Activated naive CD8-positive, alpha-beta T cell treated with anti-CD3 and anti-CD28 coated beads for 36 hours (primary cell): ENCODE measurements at regions not wholly inside any gene's neighbourhood (a gene's known extent, or its start where the extent isn't known, plus 50 kb on each side); places are given as distances from the start of the nearest gene placed in this dataset.

Experiments used
- DNase-seq: peaks from one replicate; pipeline ENCODE4 v3.0.0; 2021
- H3K27ac Mint-ChIP-seq: one replicate; pipeline ENCODE4 v1.8.0; 2022; ENCODE audit warnings: mild to moderate bottlenecking, moderate library complexity, mixed read lengths
- H3K27me3 Mint-ChIP-seq: one replicate; pipeline ENCODE4 v1.8.0; 2022; ENCODE audit warnings: mild to moderate bottlenecking, mixed read lengths
- H3K36me3 Mint-ChIP-seq: one replicate; pipeline ENCODE4 v1.8.0; 2021; ENCODE audit warnings: mild to moderate bottlenecking, mixed read lengths
- H3K4me1 Mint-ChIP-seq: one replicate; pipeline ENCODE4 v1.8.0; 2021; ENCODE audit warnings: mixed read lengths
- H3K4me3 Mint-ChIP-seq: one replicate; pipeline ENCODE4 v1.8.0; 2022; ENCODE audit warnings: mild to moderate bottlenecking, moderate library complexity, mixed read lengths
- H3K9me3 Mint-ChIP-seq: one replicate; pipeline ENCODE4 v1.8.0; 2022; ENCODE audit warnings: mixed read lengths

- no peaks in the 10 kb centered on the region for H3K9me3 Mint-ChIP-seq
- no peaks in the 10 kb centered on the region for H3K4me1 Mint-ChIP-seq
- H3K27me3 Mint-ChIP-seq, result peaks cover 4% of the 10 kb centered on the region
- H3K36me3 Mint-ChIP-seq, result no peaks in the 10 kb centered on the region
- H3K27ac Mint-ChIP-seq, result no peak overlapping the region
- DNase-seq, result no peak
- H3K4me3 Mint-ChIP-seq, result no peak overlapping the region
Measured at GRCh38 chr15:47496343-47497185, 220.7 kb upstream of the SEMA6D start.

DNA sequence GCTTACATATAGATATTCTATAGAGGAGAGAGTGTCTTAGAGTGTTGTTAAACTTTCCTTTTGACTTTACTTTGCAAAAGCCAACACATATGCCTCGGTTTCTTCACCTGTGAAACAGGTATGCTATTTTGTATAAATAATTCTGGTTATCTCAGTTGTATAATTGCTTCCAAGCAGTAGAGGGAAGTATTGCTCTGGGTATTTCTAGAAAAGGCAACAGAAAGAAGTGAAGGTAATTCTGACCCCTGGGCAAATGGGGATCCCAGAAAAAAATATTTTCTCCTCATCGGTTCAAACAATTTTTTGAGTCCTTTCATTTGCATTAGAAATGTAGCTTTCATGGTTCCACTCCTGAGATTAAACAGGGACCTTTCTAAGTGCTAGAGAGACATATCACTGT is 216.5 kb upstream of the SEMA6D start:
- Mint-ChIP-seq H3K27ac (no peak overlapping the region), H3K9me3 (no peaks in the 10 kb centered on the region), H3K4me3 (no peak overlapping the region), H3K36me3 (no peaks in the 10 kb centered on the region), H3K27me3 (peaks cover 17% of the 10 kb centered on the region), H3K4me1 (peaks cover 1% of the 10 kb centered on the region)
- DNase-seq, result no peak

DNA sequence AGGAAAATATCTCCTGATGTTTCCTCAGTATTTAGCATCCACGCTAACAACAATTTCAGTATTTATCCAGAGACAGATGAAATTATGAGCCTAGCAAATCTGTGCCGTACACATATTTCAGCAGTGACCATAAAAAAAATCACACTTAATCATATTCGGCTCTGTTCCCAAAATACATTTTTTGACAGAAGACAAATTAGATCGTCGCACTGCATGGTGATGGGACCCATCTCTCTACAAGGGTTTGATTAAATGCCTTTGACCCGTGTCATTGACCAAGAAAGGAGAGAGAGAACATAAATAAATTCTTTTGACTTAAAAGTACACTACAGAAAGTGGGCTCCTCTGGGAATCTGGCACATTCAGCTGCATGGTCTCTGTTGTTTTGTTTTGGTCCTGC is 215.3 kb upstream of the SEMA6D start:
- Mint-ChIP-seq H3K36me3 (no peaks in the 10 kb centered on the region), H3K9me3 (no peaks in the 10 kb centered on the region), H3K27ac (no peak overlapping the region), H3K4me1 (peaks cover 1% of the 10 kb centered on the region), H3K4me3 (no peak overlapping the region), H3K27me3 (peaks cover 17% of the 10 kb centered on the region)
- DNase-seq, result no peak

DNA sequence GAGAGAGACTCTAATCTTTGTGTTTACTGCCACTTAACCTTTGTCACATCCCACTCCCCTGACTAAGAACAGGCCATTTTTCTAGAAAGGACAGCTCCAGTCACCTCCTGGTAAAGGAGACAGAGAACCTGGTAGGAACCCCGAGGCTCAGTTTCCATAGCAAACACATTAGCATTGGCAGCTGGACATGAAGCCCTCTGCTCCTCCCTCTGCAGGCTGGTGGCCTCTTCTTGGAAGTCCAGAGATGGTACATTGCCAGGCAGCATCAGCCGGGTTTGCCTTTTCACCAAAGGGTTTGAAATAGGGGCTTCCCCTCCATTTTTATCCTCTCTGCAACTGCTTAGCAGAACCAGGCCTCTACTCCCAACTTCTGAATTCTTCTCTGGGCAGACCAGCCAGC is 213.4 kb upstream of the SEMA6D start:
- H3K27ac Mint-ChIP-seq, result no peak overlapping the region
- peaks cover 17% of the 10 kb centered on the region for H3K27me3 Mint-ChIP-seq
- H3K9me3 Mint-ChIP-seq, result no peaks in the 10 kb centered on the region
- peaks cover 1% of the 10 kb centered on the region for H3K4me1 Mint-ChIP-seq
- no peak for DNase-seq
- no peak overlapping the region for H3K4me3 Mint-ChIP-seq
- no peaks in the 10 kb centered on the region for H3K36me3 Mint-ChIP-seq

DNA sequence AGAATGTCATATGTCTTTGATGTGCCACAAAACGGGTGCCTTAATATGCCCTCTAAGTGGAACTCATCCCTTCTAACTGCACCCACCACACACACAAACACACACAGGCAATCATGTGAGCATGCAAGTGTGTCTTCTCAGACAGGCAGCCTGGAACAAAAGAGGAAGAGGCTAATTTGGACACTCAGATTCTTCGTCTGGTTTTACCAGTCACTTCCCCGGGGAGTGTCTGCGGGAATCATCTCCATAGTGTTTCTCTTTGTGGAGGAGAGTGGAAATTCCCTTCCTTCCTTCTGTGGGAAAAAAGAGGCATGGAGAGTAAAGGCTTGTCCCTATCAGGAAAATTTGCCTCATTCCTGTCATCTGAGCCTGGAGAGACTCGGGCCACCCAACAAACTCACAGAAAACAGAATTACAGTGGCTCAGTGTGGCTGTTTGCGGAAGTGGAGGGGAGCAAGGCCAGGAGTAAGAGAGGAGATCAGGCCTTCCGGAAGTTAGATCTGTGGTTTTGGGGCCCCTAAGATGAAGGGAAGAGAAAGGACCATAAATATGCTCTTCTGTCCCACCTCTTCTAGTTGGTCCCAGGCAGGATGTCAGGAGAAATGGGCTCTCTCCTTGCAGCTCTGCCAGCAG is 212.6 kb upstream of the SEMA6D start:
- Mint-ChIP-seq H3K27me3 (peaks cover 16% of the 10 kb centered on the region), H3K4me1 (peaks cover 1% of the 10 kb centered on the region), H3K36me3 (no peaks in the 10 kb centered on the region), H3K4me3 (no peak overlapping the region), H3K9me3 (no peaks in the 10 kb centered on the region), H3K27ac (no peak overlapping the region)
- DNase-seq, result no peak

GRCh38 chr15:47505712-47506328 is 211.5 kb upstream of the SEMA6D start:
- H3K36me3 Mint-ChIP-seq, result no peaks in the 10 kb centered on the region

GRCh38 chr15:47506329-47507100 is 210.8 kb upstream of the SEMA6D start:
- no peaks in the 10 kb centered on the region for H3K36me3 Mint-ChIP-seq
- DNase-seq, result no peak
- no peaks in the 10 kb centered on the region for H3K9me3 Mint-ChIP-seq
- H3K4me1 Mint-ChIP-seq, result peaks cover 1% of the 10 kb centered on the region
- peaks cover 13% of the 10 kb centered on the region for H3K27me3 Mint-ChIP-seq
- H3K27ac Mint-ChIP-seq, result no peak overlapping the region
- no peak overlapping the region for H3K4me3 Mint-ChIP-seq

More at GRCh38 chr15:47505712-47506328, 211.5 kb upstream of the SEMA6D start:
- H3K27me3 Mint-ChIP-seq, result peaks cover 13% of the 10 kb centered on the region
- H3K4me1 Mint-ChIP-seq, result peaks cover 1% of the 10 kb centered on the region
- H3K27ac Mint-ChIP-seq, result no peak overlapping the region
- no peaks in the 10 kb centered on the region for H3K9me3 Mint-ChIP-seq
- DNase-seq, result no peak
- no peak overlapping the region for H3K4me3 Mint-ChIP-seq

DNA sequence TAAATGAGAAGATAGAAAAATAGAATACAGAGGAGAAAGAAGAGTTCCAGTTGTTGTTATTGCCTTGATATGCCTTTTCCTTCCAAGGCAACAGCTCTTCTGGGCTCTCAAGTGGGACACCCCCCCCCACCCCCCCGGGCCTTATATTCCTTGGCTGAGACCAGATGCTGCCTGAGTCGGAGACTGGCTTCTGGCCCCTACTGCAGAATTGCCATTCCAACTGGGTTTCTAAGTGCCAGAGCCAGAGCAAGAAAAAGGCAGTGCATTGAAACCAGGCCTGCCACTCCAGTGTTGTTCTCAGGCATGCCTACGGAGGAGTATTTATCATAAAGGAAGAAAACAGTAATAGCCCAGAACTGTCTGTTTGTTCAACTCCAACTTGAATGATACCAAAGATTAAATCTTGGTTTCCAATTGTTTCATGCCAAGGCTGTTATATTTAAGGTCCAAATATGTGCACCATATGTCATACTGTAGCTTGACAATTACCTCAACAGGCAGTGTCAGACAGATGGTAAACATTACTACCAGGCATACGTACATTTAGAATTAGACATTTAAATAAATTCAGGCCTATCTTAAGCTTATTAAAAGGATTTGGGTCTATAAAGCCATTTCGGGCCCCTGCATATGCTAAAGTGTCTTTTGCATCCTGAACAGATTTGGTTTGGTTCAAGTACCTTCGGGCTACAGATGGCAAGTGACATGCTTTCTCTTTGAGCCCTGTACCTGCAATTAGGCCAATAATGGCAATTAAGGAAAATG is 209.9 kb upstream of the SEMA6D start:
- Mint-ChIP-seq H3K27ac (no peak overlapping the region), H3K4me1 (peaks cover 1% of the 10 kb centered on the region), H3K9me3 (no peaks in the 10 kb centered on the region), H3K27me3 (peaks cover 9% of the 10 kb centered on the region), H3K36me3 (no peaks in the 10 kb centered on the region), H3K4me3 (no peak overlapping the region)
- no peak for DNase-seq

DNA sequence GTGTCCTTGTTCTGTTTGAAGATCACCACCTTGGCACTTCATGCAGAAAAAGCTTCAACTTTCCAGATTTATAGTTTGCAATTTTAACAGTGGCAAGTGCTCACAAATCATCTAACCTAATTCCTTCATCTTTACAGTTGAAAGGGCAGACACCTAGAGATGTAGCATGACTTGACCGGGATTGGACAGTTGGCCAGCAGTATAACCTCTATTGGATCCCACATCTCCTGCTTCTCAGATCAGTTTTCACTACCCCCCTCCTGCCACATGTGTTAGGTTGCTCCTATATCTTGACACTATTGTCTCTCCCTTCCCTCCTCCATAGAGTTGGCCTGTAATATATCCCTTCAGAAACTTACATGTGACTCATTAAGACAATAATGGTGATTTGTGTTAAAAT is 206.0 kb upstream of the SEMA6D start:
- no peak overlapping the region for H3K4me3 Mint-ChIP-seq
- no peaks in the 10 kb centered on the region for H3K36me3 Mint-ChIP-seq
- no peaks in the 10 kb centered on the region for H3K27me3 Mint-ChIP-seq
- DNase-seq, result no peak
- H3K9me3 Mint-ChIP-seq, result no peaks in the 10 kb centered on the region
- no peaks in the 10 kb centered on the region for H3K4me1 Mint-ChIP-seq
- no peak overlapping the region for H3K27ac Mint-ChIP-seq

- no peak for DNase-seq
- H3K9me3 Mint-ChIP-seq, result no peaks in the 10 kb centered on the region
- no peaks in the 10 kb centered on the region for H3K4me1 Mint-ChIP-seq
- no peak overlapping the region for H3K27ac Mint-ChIP-seq
- no peak overlapping the region for H3K4me3 Mint-ChIP-seq
- no peaks in the 10 kb centered on the region for H3K36me3 Mint-ChIP-seq
- no peaks in the 10 kb centered on the region for H3K27me3 Mint-ChIP-seq
Measured at GRCh38 chr15:47513471-47513870, 203.8 kb upstream of the SEMA6D start.

GRCh38 chr15:47514200-47514652 is 203.1 kb upstream of the SEMA6D start:
- Mint-ChIP-seq H3K27ac (no peak overlapping the region), H3K4me1 (no peaks in the 10 kb centered on the region), H3K9me3 (no peaks in the 10 kb centered on the region), H3K4me3 (no peak overlapping the region), H3K27me3 (no peaks in the 10 kb centered on the region), H3K36me3 (no peaks in the 10 kb centered on the region)
- no peak for DNase-seq

- no peaks in the 10 kb centered on the region for H3K36me3 Mint-ChIP-seq
- no peak overlapping the region for H3K4me3 Mint-ChIP-seq
- H3K9me3 Mint-ChIP-seq, result no peaks in the 10 kb centered on the region
- H3K27me3 Mint-ChIP-seq, result peaks cover 7% of the 10 kb centered on the region
- no peaks in the 10 kb centered on the region for H3K4me1 Mint-ChIP-seq
- H3K27ac Mint-ChIP-seq, result no peak overlapping the region
- DNase-seq, result no peak
Measured at GRCh38 chr15:47516558-47516957, 200.7 kb upstream of the SEMA6D start.

- peaks cover 9% of the 10 kb centered on the region for H3K27me3 Mint-ChIP-seq
- H3K36me3 Mint-ChIP-seq, result no peaks in the 10 kb centered on the region
- no peak overlapping the region for H3K27ac Mint-ChIP-seq
Measured at GRCh38 chr15:47516972-47517371, 200.3 kb upstream of the SEMA6D start.

DNA sequence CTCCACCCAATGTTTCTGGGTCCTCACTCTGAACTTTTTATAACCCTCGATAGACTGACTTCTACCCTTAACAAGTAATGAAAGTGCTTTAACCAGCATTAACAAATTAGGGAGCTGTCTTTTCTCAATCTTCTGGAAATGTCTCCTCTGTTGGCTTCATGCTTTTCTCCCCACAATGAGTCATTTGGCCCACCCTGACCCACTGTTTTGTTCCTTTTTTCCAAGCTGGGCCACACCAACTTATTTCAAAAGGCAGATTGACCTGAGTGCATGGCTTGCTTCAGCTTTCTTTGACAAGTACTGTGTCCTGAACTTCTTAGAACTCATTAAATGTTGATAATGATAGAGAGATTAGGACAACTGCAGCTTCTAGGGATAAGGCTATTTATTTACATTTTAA is 199.6 kb upstream of the SEMA6D start:
- no peak for DNase-seq
- no peaks in the 10 kb centered on the region for H3K4me1 Mint-ChIP-seq
- no peak overlapping the region for H3K27ac Mint-ChIP-seq
- H3K36me3 Mint-ChIP-seq, result no peaks in the 10 kb centered on the region
- H3K4me3 Mint-ChIP-seq, result no peak overlapping the region
- H3K27me3 Mint-ChIP-seq, result peaks cover 9% of the 10 kb centered on the region
- H3K9me3 Mint-ChIP-seq, result no peaks in the 10 kb centered on the region

More at GRCh38 chr15:47516972-47517371, 200.3 kb upstream of the SEMA6D start:
- Mint-ChIP-seq H3K9me3 (no peaks in the 10 kb centered on the region), H3K4me3 (no peak overlapping the region), H3K4me1 (no peaks in the 10 kb centered on the region)
- DNase-seq, result no peak
